OCI-M1 (cell line): ENCODE measurements at regions not wholly inside any gene's neighbourhood (a gene's known extent, or its start where the extent isn't known, plus 50 kb on each side); places are given as distances from the start of the nearest gene placed in this dataset.
"Not testable (repeated sequence)": the region's sequence is repeated elsewhere in the genome, so short reads cannot be mapped to it uniquely, and the experiment has no call there.

ENCODE experiments used
- DNase-seq: peaks from one replicate; lab custom pipeline; 2025; lab: John Stamatoyannopoulos, UW

- DNase-seq, result no peak
These were observed 104.6 kb upstream of the GPBP1 start for GRCh38 chr5:57069115-57069835.

GRCh38 chr5:57072218-57072892 lies 101.5 kb upstream of the GPBP1 start:
- DNase-seq, result no peak

GRCh38 chr5:57082441-57083067 lies 91.3 kb upstream of the GPBP1 start:
- DNase-seq, result peak; percentile 6

GRCh38 chr5:57085306-57086081 lies 88.4 kb upstream of the GPBP1 start:
- no peak for DNase-seq

GRCh38 chr5:57087947-57088346 lies 85.9 kb upstream of the GPBP1 start:
- DNase-seq, result not testable (repeated sequence)

GRCh38 chr5:57094753-57095683 lies 78.8 kb upstream of the GPBP1 start:
- peak; percentile 14 for DNase-seq

GRCh38 chr5:57097526-57097925 lies 76.3 kb upstream of the GPBP1 start:
- DNase-seq, result peak; percentile 13

GRCh38 chr5:57102189-57102904 lies 71.5 kb upstream of the GPBP1 start:
- no peak for DNase-seq

GRCh38 chr5:57102905-57103255 lies 71.0 kb upstream of the GPBP1 start:
- no peak for DNase-seq

GRCh38 chr5:57103317-57103907 lies 70.4 kb upstream of the GPBP1 start:
- no peak for DNase-seq

GRCh38 chr5:57106661-57107060 lies 67.2 kb upstream of the GPBP1 start:
- DNase-seq, result no peak

GRCh38 chr5:57111993-57112392 lies 61.9 kb upstream of the GPBP1 start:
- DNase-seq, result no peak

GRCh38 chr5:57113481-57113880 lies 60.4 kb upstream of the GPBP1 start:
- no peak for DNase-seq

GRCh38 chr5:57117596-57117995 lies 56.3 kb upstream of the GPBP1 start:
- peak; percentile 13 for DNase-seq

GRCh38 chr5:57119031-57119430 lies 54.8 kb upstream of the GPBP1 start:
- DNase-seq, result no peak

- DNase-seq, result no peak
These were observed 49.8 kb upstream of the GPBP1 start for GRCh38 chr5:57124014-57124413.
